SIG-M5 (cell line): ENCODE measurements at regions not wholly inside any gene's neighbourhood (a gene's known extent, or its start where the extent isn't known, plus 50 kb on each side); places are given as distances from the start of the nearest gene placed in this dataset.

Experiments used
- DNase-seq: peaks from one replicate; lab custom pipeline; 2025; lab: John Stamatoyannopoulos, UW

- no peak for DNase-seq
Observed at GRCh38 chr7:45235905-45236304, 78.3 kb downstream of the RAMP3 start.

GRCh38 chr7:45236666-45237065, 79.1 kb downstream of the RAMP3 start:
- DNase-seq, result no peak

GRCh38 chr7:45237788-45238461, 80.3 kb downstream of the RAMP3 start:
- no peak for DNase-seq

GRCh38 chr7:45238806-45239205, 81.2 kb downstream of the RAMP3 start:
- DNase-seq, result no peak

GRCh38 chr7:45239486-45239885, 81.9 kb downstream of the RAMP3 start:
- DNase-seq, result no peak

- DNase-seq, result no peak
Observed at GRCh38 chr7:45240273-45240771, 82.7 kb downstream of the RAMP3 start.

- no peak for DNase-seq
Observed at GRCh38 chr7:45240926-45241325, 83.3 kb downstream of the RAMP3 start.

- DNase-seq, result no peak
Observed at GRCh38 chr7:45241339-45242109, 83.9 kb downstream of the RAMP3 start.

- DNase-seq, result no peak
Observed at GRCh38 chr7:45242261-45242660, 84.7 kb downstream of the RAMP3 start.

- DNase-seq, result no peak
Observed at GRCh38 chr7:45242698-45243097, 85.1 kb downstream of the RAMP3 start.

GRCh38 chr7:45244981-45245380, 87.4 kb downstream of the RAMP3 start:
- DNase-seq, result no peak

GRCh38 chr7:45246339-45246738, 88.7 kb downstream of the RAMP3 start:
- DNase-seq, result no peak

GRCh38 chr7:45252248-45252647, 94.7 kb downstream of the RAMP3 start:
- no peak for DNase-seq

GRCh38 chr7:45252857-45253256, 95.3 kb downstream of the RAMP3 start:
- DNase-seq, result no peak

- no peak for DNase-seq
Observed at GRCh38 chr7:45253368-45253767, 95.8 kb downstream of the RAMP3 start.

GRCh38 chr7:45255187-45255586, 97.6 kb downstream of the RAMP3 start:
- no peak for DNase-seq

- no peak for DNase-seq
Observed at GRCh38 chr7:45256309-45256708, 98.7 kb downstream of the RAMP3 start.

- no peak for DNase-seq
Observed at GRCh38 chr7:45256775-45257174, 99.2 kb downstream of the RAMP3 start.

GRCh38 chr7:45257284-45257683, 99.7 kb downstream of the RAMP3 start:
- DNase-seq, result no peak

GRCh38 chr7:45258533-45259226, 101.1 kb downstream of the RAMP3 start:
- DNase-seq, result no peak

GRCh38 chr7:45259227-45259596, 101.6 kb downstream of the RAMP3 start:
- DNase-seq, result no peak

- no peak for DNase-seq
Observed at GRCh38 chr7:45259966-45260646, 102.5 kb downstream of the RAMP3 start.
